Stimulated activated CD4-positive, alpha-beta T cell treated with anti-CD3 and anti-CD28 coated beads, Interleukin-1b, Interleukin-23, amount 100 ng/mL, for 1 hour (primary cell): ENCODE measurements at regions not wholly inside any gene's neighbourhood (a gene's known extent, or its start where the extent isn't known, plus 50 kb on each side); places are given as distances from the start of the nearest gene placed in this dataset.
"Not testable (repeated sequence)": the region's sequence is repeated elsewhere in the genome, so short reads cannot be mapped to it uniquely, and the experiment has no call there.

Experiments
- DNase-seq, 2 donors: peaks; one replicate each; pipeline ENCODE4 v3.0.0-alpha.2; 2020; ENCODE audit warnings: low read depth in 2 of 2

DNA sequence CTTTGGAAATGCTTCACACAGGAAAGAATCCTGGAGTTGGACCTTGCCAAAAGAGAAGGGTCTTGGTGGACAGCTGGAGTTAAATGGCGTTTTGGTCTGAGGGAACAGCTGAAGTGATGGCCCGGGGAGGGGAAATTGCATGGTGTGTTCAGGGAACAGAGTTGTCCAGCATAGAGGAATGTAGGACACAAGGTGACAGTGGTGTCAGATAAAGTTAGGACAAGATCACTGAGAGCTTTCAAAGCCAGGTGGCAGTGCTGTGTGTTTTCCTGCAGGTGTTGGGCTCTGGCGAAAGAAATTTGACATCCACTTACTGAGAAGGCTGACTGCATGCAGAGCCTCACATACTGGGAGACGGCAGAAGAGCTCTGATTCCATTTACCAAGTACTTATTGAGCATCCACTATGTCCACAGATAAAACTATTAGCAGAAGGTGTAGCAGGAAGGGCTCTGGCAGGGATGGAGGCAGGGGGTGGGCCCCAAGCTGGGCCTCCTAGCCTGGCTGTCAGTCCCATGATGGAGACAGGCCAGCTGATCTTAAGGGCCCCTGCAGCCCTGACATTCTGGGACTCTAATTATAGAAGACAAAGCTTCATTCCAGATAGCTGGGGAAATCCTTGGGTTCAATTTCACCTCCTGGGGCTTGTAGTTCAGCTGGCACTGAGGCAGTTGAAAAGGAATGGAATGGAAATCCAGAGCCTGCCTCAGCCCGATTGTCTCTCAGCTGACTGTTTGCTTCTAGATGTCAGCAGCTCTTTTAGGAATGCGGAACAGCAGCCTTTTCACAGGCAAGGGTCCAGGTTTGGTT, 150.2 kb upstream of the MAMLD1 start:
- DNase-seq = no peak

GRCh38 chrX:150213481-150214030, 149.6 kb upstream of the MAMLD1 start:
- no peak for DNase-seq

DNA sequence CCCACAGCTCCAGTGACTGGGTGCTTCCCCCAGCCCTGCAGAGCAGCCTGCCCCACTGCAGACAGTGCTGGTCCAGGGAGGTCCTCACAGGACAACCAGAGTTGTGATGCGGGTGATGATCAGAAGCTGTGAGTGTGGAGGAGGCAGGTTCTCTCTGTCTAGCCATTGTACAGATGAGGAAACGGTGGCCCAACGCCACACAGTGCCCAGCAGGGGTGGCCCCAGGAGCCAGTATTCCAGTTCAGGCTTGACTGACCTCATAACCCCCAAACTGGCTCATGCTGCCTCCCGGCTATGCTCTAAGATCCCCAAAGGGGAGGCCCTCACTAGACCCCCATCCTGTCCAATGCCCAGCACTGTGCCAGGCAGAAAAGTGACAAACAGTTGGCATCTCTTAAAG, 147.1 kb upstream of the MAMLD1 start:
- DNase-seq = not testable (repeated sequence)

DNA sequence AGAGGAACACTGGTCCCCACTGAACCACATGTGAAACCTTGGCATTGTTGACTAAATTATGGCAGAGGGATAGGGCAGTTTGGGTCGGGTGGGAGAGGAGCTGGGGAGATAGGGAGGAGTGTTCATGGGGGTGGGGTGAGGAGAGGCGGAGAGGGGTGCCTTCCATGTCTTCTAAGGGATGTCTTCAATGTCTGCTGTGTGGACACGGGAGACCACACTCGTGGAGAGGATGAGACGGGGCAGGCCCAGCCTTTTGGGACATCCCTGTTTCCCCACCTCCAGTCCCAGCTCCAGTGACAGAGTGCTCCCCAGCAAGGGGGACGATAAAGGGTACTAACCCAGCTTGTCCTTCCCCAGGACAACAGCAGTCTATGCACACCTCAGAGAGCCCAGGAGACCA, 146.4 kb upstream of the MAMLD1 start:
- no peak for DNase-seq

- DNase-seq = no peak
These were observed 145.5 kb upstream of the MAMLD1 start for GRCh38 chrX:150217609-150218008.

GRCh38 chrX:150219374-150220185, 143.5 kb upstream of the MAMLD1 start:
- no peak for DNase-seq

- DNase-seq = no peak
These were observed 139.7 kb upstream of the MAMLD1 start for GRCh38 chrX:150223176-150224015.

- no peak for DNase-seq
These were observed 138.4 kb upstream of the MAMLD1 start for GRCh38 chrX:150224676-150225075.

GRCh38 chrX:150225266-150225665, 137.9 kb upstream of the MAMLD1 start:
- no peak for DNase-seq

- DNase-seq = no peak
These were observed 137.4 kb upstream of the MAMLD1 start for GRCh38 chrX:150225756-150226155.

DNA sequence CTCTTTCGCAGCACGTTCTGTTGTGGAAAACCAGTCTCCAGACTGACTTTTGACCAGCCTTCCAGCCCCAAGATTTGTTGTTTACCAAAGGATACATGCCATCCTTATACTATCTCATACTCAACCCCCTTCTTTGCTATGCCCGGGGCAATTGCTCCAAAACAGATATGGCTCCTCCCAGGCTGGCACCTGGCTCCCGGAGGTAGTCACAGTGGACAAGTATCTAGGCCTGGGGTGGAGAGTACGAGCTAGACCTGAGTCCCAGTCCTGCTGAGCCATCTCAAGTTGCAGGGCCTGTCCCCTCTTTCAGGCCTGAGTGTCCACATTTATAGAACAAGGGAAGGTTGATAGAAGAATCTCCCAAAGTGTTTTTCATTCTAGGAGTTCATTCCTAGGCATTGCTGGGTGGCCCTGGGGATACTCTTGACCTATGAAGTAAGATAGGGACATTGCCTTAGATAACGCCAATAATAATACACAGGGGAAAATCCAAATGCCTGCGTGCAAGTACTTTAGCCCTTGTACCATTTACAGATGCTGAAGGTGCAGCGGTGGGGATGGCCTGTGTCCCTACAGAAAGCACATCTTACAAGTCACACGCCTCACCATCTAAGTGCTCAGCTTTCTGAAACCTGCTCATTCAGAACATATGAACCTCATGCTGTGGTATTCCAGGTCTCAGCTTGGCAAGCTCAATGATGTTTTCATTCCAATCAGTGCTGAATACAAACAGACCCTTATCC, 136.7 kb upstream of the MAMLD1 start:
- DNase-seq = no peak

- no peak for DNase-seq
These were observed 135.7 kb upstream of the MAMLD1 start for GRCh38 chrX:150227321-150227860.

DNA sequence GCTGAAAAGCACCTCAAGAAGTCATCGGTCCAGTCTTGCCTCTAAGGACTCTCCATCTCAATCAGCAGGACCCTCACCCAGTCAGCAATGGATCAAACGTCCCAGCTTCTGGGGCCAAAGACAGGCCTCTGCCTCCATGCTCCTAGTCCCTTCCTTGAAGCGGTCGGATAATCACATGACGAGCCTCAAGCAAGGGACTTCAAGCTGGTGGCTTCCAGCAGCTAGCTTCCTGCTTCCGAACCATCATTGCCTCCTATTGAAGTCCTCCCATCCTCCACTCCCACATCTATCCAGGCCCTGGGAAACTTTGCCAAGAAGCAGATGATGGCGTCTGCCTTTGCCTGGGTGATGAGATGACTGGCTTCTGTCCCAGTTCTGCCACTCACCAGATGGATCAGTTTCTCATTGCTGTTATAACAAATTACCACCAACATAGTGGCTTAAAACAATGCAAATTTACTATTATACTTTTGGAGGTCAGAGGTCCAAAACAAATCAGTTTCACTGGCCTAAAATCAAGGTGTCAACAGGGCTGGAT, 135.2 kb upstream of the MAMLD1 start:
- no peak for DNase-seq

GRCh38 chrX:150228431-150228830, 134.7 kb upstream of the MAMLD1 start:
- no peak for DNase-seq

DNA sequence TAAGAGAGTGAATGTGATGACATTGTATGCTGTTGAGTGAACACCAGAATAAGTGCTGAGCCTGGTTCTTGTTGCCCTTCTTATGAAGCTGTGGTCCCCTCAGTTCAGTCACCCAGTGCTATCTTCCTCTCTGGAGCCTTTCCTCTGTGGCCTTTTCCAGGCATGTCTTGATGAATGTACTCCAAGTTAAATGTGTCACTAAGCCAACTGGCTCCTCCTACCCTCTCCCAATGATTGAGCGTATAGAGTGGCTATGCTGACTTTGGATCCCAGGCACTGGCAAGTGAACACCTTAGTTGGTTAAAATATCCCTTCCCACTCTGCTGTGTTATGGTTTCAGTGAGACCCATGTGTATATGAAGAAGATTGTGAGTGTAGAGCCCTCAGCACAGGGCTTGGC, 134.1 kb upstream of the MAMLD1 start:
- no peak for DNase-seq

- DNase-seq = no peak
These were observed 133.6 kb upstream of the MAMLD1 start for GRCh38 chrX:150229481-150229880.

- not testable (repeated sequence) for DNase-seq
These were observed 132.2 kb upstream of the MAMLD1 start for GRCh38 chrX:150230952-150231351.

DNA sequence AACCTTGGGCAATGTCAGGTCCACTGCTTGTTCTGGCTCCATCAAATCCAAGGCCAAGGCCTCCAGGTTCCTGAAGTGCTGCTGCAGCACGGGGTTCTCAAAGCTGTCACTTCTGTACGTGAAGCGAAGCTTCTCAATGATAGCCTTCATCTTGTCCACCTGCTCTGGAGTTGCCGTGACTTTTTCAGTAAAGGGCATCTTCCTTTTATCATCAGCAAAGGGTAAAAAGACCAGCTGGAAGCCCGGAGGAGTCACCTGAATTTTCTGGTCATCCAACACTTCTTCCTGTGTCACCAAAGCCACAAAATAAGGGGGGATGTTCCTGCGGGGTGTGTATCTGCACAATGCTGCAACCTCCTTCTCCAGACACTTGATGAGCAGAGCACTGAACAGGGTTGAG, 131.7 kb upstream of the MAMLD1 start:
- DNase-seq = not testable (repeated sequence)

DNA sequence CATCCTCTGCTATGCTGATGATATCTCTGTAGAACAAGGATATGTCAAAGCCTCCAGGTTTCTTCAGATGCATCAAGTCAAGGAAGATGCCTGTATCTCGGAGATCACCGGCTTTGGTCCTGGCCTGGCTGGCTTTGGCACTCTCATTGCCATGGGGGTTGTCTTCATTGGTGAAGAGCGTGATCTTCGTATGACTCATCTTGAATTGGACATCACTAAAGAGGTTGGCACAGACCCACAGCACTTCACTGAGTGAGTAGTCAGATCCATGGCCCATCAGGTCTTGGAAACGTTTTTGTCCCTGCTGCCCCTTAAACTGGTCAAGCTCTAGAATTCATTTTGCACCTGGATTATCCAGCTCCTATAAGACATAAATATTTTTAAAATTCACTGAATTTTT, 130.9 kb upstream of the MAMLD1 start:
- not testable (repeated sequence) for DNase-seq

DNA sequence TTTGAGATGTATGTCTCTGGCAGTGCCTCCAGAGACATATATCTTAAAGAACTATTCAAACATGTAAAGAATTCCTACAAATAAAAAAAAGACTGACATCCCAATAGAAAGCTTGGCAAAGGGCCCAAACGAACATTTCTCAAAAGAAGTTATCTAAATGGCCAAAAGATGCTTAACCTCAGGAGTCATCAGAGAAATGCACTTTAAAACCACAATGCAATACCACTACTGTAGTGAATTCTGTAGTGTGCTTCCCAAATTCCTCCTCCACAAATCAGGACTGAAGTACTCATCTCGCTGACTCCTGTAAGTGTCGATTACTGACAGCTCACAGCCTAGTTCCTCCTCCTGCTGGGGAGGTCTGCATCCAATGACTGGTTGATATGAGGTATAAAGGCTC, 129.0 kb upstream of the MAMLD1 start:
- no peak for DNase-seq

- DNase-seq = no peak
These were observed 126.8 kb upstream of the MAMLD1 start for GRCh38 chrX:150236327-150236726.
